BLaER1 (cell line): ENCODE measurements at regions not wholly inside any gene's neighbourhood (a gene's known extent, or its start where the extent isn't known, plus 50 kb on each side); places are given as distances from the start of the nearest gene placed in this dataset.

Experiments
- H3K27ac ChIP-seq: shearing (Covaris generic); formaldehyde crosslinking; 2 replicates; pipeline ENCODE4 v1.8.1; 2022
- H3K27me3 ChIP-seq: shearing (Covaris generic); formaldehyde crosslinking; 2 replicates; pipeline ENCODE4 v1.8.1; 2022
- H3K36me3 ChIP-seq: shearing (Covaris generic); formaldehyde crosslinking; 2 replicates; pipeline ENCODE4 v1.8.1; 2022
- H3K4me1 ChIP-seq: shearing (Covaris generic); formaldehyde crosslinking; 2 replicates; pipeline ENCODE4 v1.8.1; 2022
- H3K4me2 ChIP-seq: shearing (Covaris generic); formaldehyde crosslinking; 2 replicates; pipeline ENCODE4 v1.8.1; 2022
- H3K4me3 ChIP-seq: shearing (Covaris generic); formaldehyde crosslinking; 2 replicates; pipeline ENCODE4 v1.8.1; 2022
- H3K9ac ChIP-seq: shearing (Covaris generic); formaldehyde crosslinking; 2 replicates; pipeline ENCODE4 v1.8.1; 2022
- H3K9me3 ChIP-seq: shearing (Covaris generic); formaldehyde crosslinking; 2 replicates; pipeline ENCODE4 v1.8.1; 2022
- H4K20me1 ChIP-seq: shearing (Covaris generic); formaldehyde crosslinking; 2 replicates; pipeline ENCODE4 v1.8.1; 2022
- Cebpa-rat ChIP-seq: shearing (Covaris generic); IDR thresholded peaks from 2 replicates; pipeline ENCODE4 v1.8.1; 2022

DNA sequence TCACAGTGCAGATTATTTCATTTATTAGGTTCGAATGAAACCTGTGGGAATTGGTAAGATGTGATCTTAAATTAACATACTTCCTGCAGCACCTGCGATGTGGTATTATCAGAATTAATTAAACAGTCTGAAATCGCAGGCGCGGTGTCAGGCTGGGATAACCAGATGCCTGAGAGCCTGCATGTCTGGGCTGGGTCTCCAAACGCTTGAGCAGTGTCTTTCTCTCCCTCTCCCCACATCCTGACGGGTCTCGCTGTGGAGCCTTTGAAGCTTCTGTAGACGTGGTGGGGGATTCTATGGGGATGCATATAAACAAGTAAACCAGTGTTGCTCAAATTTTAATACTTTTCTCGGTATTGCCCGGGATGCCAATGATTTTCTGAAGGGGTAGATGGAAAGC, 366.2 kb upstream of the SPRED2 start:
- Histone ChIP-seq H3K27ac (no peak overlapping the region), H3K9ac (no peak overlapping the region), H3K4me2 (no peak overlapping the region), H3K4me3 (no peak overlapping the region), H4K20me1 (no peaks in the 10 kb centered on the region), H3K9me3 (no peaks in the 10 kb centered on the region), H3K4me1 (no peaks in the 10 kb centered on the region), H3K27me3 (no peaks in the 10 kb centered on the region), H3K36me3 (no peaks in the 10 kb centered on the region)
- TF ChIP-seq Cebpa-rat = no peak

DNA sequence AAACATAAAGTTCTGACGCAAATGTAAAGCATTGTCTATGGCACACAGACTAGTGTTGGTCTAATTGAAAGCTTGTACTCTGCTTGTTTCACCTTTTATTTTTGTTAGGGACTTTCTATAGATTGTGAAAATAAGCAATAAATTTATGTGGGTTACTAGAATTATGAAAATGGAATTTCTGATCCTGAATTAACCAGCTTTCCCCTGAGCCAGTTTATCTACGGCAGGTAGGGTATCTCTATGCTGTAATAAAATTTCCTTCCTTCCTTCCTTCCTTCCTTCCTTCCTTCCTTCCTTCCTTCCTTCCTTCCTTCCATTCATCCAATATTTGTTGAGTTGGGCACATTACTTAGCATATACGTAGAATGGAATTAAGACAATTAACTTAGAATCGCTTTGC, 362.6 kb upstream of the SPRED2 start:
- Histone ChIP-seq H3K4me1 (no peaks in the 10 kb centered on the region), H3K9me3 (no peaks in the 10 kb centered on the region), H4K20me1 (no peaks in the 10 kb centered on the region), H3K27ac (no peak overlapping the region), H3K27me3 (no peaks in the 10 kb centered on the region), H3K4me2 (no peak overlapping the region), H3K36me3 (no peaks in the 10 kb centered on the region), H3K9ac (no peak overlapping the region), H3K4me3 (no peak overlapping the region)
- no peak for TF ChIP-seq Cebpa-rat

DNA sequence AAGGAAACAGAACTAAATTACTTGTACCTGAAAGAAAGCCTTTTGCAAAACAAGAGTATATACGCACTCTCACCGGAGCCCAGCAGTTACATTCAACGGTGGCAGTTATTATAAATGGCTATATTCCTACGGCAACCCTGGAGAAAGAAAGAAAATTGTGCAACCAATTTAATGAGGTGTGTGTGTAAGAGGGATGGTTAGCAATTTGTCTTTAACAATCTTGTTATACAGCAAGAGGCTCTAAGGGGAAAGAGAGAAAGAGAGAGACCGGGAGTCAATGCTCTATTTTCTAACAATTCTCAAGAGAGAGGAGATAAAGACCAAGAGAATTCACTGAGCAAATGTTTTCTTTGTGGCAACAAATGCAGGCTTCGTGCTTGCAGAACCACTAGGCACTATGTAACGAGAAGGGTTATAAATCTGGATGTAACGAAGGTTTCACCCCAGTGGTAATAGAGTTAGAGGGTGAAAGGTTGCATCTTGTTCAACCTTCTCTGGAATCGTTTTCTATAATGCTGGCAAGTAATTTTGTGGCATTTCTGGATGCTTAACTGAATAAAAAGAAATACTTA, 359.1 kb upstream of the SPRED2 start:
- no peak overlapping the region for H3K4me2 ChIP-seq
- H3K4me1 ChIP-seq = no peaks in the 10 kb centered on the region
- H3K27ac ChIP-seq = no peak overlapping the region
- H3K36me3 ChIP-seq = no peaks in the 10 kb centered on the region
- TF ChIP-seq Cebpa-rat = no peak
- H3K27me3 ChIP-seq = no peaks in the 10 kb centered on the region
- no peaks in the 10 kb centered on the region for H4K20me1 ChIP-seq
- H3K4me3 ChIP-seq = no peak overlapping the region
- H3K9ac ChIP-seq = no peak overlapping the region
- no peaks in the 10 kb centered on the region for H3K9me3 ChIP-seq

DNA sequence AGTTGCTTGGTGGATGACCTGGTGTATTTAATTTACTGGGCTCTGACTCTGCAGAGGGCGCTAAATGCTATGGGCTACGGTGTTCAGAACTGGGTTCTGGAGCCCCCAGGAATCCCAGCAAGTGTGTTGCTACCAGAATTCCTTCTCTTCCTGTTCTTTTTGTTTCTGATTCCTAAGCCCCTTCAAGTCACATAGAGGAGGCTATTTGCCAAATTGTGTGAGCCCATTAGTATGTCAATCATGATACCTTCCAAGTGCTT, 358.2 kb upstream of the SPRED2 start:
- no peak for TF ChIP-seq Cebpa-rat
- Histone ChIP-seq H4K20me1 (no peaks in the 10 kb centered on the region), H3K36me3 (no peaks in the 10 kb centered on the region), H3K27ac (no peak overlapping the region), H3K4me1 (no peaks in the 10 kb centered on the region), H3K27me3 (no peaks in the 10 kb centered on the region), H3K9me3 (no peaks in the 10 kb centered on the region), H3K4me3 (no peak overlapping the region), H3K9ac (no peak overlapping the region), H3K4me2 (no peak overlapping the region)

DNA sequence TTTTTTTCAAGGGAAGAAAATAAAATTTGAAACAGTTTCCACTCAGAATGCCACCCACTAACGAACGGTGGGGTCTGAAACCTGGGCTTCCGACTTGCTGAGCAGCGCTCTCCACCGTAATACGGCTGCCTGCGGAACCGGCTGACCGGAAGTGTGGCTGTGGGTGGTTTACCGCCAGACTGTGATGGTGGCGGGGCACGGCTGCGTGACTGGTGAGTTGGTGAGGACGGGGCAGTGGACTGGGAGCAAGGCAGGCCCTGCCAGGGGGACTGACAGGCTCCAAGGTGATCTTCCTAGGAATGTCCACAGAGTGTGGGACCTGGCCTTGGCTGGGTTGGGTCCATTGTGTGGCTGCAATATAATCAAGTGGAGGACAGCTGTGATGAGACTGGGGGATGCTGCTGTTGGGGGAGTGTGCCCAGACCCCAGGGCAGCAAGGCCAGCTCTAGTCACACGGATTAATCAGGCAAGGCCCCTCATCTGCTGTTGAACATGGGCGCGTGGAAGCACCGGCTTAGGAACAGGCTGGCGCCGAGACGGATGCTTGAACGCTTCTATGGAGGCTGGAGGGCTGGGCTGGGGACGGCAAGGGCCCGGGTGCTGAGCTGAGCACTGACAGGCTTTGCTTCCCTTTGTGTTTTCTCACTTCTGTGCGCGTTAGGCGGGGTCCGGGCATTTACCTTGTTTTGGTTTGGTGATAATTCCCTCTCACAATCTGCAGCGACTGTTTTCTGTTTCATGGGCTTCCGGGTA, 357.7 kb upstream of the SPRED2 start:
- no peak for TF ChIP-seq Cebpa-rat
- H3K27me3 ChIP-seq = no peaks in the 10 kb centered on the region
- no peaks in the 10 kb centered on the region for H4K20me1 ChIP-seq
- H3K4me1 ChIP-seq = no peaks in the 10 kb centered on the region
- no peak overlapping the region for H3K4me3 ChIP-seq
- H3K36me3 ChIP-seq = no peaks in the 10 kb centered on the region
- H3K4me2 ChIP-seq = no peak overlapping the region
- no peak overlapping the region for H3K27ac ChIP-seq
- H3K9ac ChIP-seq = no peak overlapping the region
- H3K9me3 ChIP-seq = no peaks in the 10 kb centered on the region

DNA sequence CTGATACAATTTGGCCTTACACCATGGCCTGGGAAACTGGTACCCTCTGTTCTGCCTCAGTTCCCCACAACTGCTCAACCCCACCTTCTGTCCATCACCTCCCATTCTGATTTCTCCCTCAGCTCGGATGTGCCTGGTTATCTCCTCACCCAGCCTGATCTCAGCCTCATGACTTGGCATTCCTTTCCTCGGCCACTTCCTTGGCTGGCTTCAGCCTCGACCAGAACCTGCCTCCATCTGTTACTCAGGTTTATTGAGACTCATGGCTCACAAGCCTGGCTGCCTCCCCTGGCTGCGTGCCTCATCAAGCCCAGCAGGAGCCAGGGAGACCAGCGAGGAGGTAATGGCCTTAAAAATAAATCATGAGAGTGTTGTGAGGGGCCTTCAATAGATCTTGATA, 356.2 kb upstream of the SPRED2 start:
- H4K20me1 ChIP-seq = no peaks in the 10 kb centered on the region
- H3K27me3 ChIP-seq = no peaks in the 10 kb centered on the region
- no peaks in the 10 kb centered on the region for H3K9me3 ChIP-seq
- no peaks in the 10 kb centered on the region for H3K4me1 ChIP-seq
- no peak overlapping the region for H3K9ac ChIP-seq
- no peak overlapping the region for H3K27ac ChIP-seq
- H3K4me2 ChIP-seq = no peak overlapping the region
- no peak overlapping the region for H3K4me3 ChIP-seq
- no peak for TF ChIP-seq Cebpa-rat
- H3K36me3 ChIP-seq = no peaks in the 10 kb centered on the region

DNA sequence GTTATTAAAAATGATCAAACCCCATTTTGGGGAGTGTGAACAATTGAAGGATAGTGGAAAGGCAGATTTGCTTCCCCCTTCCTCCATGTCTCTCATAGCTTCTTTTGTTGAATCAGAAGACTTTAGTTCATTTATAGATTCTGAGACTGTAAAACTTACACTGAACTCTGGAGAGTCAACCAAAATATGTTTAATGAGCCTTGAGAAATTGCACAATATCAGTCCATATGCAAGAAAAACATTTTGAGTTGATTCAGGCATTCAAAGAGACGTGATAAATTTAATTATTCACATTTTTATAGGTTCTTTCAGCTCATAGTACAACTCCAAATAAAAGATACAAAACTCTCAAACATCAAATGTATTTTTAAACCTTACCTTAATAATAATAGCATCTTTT, 354.4 kb upstream of the SPRED2 start:
- Histone ChIP-seq H3K4me1 (no peaks in the 10 kb centered on the region), H3K4me2 (no peak overlapping the region), H3K27ac (no peak overlapping the region), H3K36me3 (no peaks in the 10 kb centered on the region), H3K4me3 (no peak overlapping the region), H3K9ac (no peak overlapping the region), H3K27me3 (no peaks in the 10 kb centered on the region), H3K9me3 (no peaks in the 10 kb centered on the region), H4K20me1 (no peaks in the 10 kb centered on the region)
- no peak for TF ChIP-seq Cebpa-rat

DNA sequence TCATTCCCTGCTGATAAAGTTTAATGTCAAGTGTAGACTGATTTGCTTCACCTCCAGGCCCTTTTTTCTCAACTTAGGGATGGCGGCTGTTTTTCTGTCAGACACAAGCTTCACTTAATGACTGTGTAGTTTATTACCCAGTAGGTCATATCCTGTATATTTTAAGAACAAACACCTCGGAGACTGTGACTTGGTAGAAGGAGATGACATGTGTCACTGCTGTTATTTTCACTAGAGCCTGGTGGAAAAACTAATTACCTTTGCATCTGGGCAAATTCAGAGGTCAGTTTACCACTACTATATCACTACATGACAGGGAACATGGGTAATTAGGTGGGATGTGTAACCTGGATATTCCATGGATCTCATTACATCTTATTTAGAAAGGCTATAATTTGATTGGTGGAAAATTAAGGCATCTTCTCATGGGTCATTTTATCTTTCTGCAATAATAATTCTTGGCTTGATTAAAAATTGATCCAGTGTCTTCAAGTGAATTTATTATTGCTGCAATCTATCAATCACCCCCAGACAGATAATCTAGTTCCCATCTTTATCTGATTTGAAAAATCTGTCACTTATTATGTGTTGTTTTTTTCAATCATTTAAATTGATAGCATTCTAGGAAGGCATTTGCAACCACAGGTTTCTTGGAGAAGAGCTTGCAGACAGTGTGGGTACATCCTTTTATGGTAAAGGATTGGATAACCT, 353.8 kb upstream of the SPRED2 start:
- Histone ChIP-seq H3K4me2 (no peak overlapping the region), H3K4me3 (no peak overlapping the region), H3K27ac (no peak overlapping the region), H3K27me3 (no peaks in the 10 kb centered on the region), H4K20me1 (no peaks in the 10 kb centered on the region), H3K9me3 (no peaks in the 10 kb centered on the region), H3K36me3 (no peaks in the 10 kb centered on the region), H3K9ac (no peak overlapping the region), H3K4me1 (no peaks in the 10 kb centered on the region)
- TF ChIP-seq Cebpa-rat = no peak

DNA sequence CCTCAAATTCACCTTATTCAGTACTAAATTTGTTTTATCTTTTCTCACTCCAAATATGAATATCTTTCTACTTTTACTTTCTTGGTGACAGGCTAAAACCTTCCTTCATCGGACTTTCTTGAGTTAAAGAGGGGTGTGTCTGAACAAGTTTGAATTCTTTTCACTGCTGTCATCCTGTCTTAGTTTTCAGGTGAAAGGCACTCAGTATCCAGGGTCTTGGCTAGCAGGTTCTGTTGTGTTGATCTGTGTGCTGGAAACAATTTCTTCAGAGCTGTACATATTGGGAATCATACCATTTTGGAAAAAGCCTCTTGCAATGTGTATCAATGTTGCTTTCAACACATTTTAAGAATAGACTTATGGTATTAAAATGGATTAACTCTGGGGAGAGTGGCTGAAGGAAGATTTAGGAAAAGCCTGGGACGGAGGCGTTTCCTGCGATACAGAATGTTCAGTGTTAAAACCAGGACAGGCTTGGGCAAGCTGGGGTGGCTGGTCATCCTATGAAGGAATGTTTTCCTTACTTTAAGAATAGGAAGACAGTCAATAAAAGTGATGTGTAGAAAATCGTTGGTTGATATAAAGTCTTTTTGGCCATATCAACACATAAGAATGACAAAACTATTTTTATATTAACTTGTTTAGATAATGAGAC, 350.7 kb upstream of the SPRED2 start:
- TF ChIP-seq Cebpa-rat = no peak
- Histone ChIP-seq H3K4me3 (no peak overlapping the region), H3K4me2 (no peak overlapping the region), H3K9ac (no peak overlapping the region), H3K9me3 (no peaks in the 10 kb centered on the region), H3K27me3 (no peaks in the 10 kb centered on the region), H3K27ac (no peak overlapping the region), H3K36me3 (no peaks in the 10 kb centered on the region), H3K4me1 (no peaks in the 10 kb centered on the region), H4K20me1 (no peaks in the 10 kb centered on the region)

DNA sequence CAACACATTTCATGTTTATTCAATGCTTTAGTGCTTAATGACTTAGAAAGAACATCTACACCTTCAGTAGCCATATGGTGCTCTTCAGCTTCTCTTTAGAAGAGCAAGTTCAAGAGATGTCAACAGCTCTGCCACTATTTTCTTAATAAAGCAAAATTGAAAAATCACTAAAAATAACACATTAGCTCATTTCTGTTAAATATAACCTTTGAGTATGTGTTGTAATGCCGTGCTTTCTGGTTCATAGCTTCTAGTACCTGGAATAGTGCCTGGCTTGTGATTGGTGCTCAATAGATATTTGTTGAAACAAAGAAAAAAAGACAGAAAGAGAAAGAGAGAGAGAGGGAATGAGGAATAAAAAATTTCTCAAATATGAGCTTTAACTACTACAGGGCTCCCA, 349.8 kb upstream of the SPRED2 start:
- no peak for TF ChIP-seq Cebpa-rat
- H3K9me3 ChIP-seq = no peaks in the 10 kb centered on the region
- H4K20me1 ChIP-seq = no peaks in the 10 kb centered on the region
- H3K27me3 ChIP-seq = no peaks in the 10 kb centered on the region
- H3K4me1 ChIP-seq = no peaks in the 10 kb centered on the region
- H3K36me3 ChIP-seq = no peaks in the 10 kb centered on the region
- H3K4me3 ChIP-seq = no peak overlapping the region
- H3K4me2 ChIP-seq = no peak overlapping the region
- no peak overlapping the region for H3K27ac ChIP-seq
- no peak overlapping the region for H3K9ac ChIP-seq
